ENCODE measurements at regions not wholly inside any gene's neighbourhood (a gene's known extent, or its start where the extent isn't known, plus 50 kb on each side); places are given as distances from the start of the nearest gene placed in this dataset.
"Not testable (repeated sequence)": the region's sequence is repeated elsewhere in the genome, so short reads cannot be mapped to it uniquely, and the experiment has no call there.

DNA sequence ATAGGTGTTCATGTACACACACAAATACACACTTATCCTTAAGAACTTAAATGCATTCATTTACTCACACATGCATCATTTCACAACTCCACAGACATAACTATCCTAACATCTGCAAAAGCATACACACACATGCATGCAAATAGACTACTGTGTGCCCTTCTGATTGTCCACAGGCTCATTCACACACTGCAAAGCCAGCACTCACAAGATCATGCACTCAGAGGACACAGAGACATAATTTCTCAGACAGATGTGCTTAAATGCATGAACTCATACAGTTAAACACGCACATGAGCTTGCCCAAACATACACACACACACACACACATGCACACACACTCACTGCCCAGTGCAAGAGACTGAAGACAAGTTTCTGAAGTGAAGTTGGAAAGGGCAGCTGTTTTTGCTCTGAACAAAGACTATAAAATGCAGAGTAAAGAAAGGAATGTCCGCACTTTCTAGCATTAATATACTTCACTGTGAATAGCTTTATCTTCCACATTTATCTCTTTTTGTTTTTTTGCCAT lies 1018.0 kb upstream of the HS3ST1 start:
- DNase-seq (ENCODE audit: low spot score), result no peak
- no peak overlapping the region for H3K27ac Mint-ChIP-seq (ENCODE audit: unreplicated experiment)
- H3K27me3 Mint-ChIP-seq (ENCODE audit: low read depth), result peaks cover 2% of the 10 kb centered on the region
- H3K4me1 Mint-ChIP-seq (ENCODE audit: low read depth), result no peaks in the 10 kb centered on the region
- H3K36me3 Mint-ChIP-seq (ENCODE audit: low read depth), result no peaks in the 10 kb centered on the region
- no peak overlapping the region for H3K4me3 Mint-ChIP-seq (ENCODE audit: unreplicated experiment)
- peaks cover 17% of the 10 kb centered on the region for H3K9me3 Mint-ChIP-seq (ENCODE audit: low read depth)
- TF ChIP-seq, protein P1, sequence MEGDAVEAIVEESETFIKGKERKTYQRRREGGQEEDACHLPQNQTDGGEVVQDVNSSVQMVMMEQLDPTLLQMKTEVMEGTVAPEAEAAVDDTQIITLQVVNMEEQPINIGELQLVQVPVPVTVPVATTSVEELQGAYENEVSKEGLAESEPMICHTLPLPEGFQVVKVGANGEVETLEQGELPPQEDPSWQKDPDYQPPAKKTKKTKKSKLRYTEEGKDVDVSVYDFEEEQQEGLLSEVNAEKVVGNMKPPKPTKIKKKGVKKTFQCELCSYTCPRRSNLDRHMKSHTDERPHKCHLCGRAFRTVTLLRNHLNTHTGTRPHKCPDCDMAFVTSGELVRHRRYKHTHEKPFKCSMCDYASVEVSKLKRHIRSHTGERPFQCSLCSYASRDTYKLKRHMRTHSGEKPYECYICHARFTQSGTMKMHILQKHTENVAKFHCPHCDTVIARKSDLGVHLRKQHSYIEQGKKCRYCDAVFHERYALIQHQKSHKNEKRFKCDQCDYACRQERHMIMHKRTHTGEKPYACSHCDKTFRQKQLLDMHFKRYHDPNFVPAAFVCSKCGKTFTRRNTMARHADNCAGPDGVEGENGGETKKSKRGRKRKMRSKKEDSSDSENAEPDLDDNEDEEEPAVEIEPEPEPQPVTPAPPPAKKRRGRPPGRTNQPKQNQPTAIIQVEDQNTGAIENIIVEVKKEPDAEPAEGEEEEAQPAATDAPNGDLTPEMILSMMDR (IDR thresholded peaks at IDR 0.05), result no peak

DNA sequence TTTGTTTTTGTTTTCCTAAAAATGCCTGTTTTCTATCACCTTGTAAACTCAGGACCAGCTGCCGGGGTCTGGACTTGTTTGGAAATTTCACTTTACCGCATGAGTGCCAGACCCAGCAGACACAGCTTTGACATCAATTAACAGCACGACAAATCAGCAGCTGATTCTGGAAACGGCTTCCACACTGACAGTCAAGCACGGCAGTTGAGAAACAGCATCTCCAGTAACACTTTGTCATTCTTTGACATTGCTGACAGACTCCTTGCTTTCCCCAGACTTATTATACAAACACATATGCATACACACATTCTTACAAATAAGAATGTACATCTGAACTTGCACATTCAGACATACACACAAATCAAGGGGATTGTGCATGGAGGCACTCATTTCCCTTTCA lies 1017.6 kb upstream of the HS3ST1 start:
- Mint-ChIP-seq H3K4me1 (ENCODE audit: low read depth) (no peaks in the 10 kb centered on the region), H3K9me3 (ENCODE audit: low read depth) (peaks cover 13% of the 10 kb centered on the region), H3K27me3 (ENCODE audit: low read depth) (peaks cover 2% of the 10 kb centered on the region), H3K4me3 (ENCODE audit: unreplicated experiment) (no peak overlapping the region), H3K36me3 (ENCODE audit: low read depth) (no peaks in the 10 kb centered on the region), H3K27ac (ENCODE audit: unreplicated experiment) (no peak overlapping the region)
- DNase-seq (ENCODE audit: low spot score), result no peak
- TF ChIP-seq, protein P1 (IDR thresholded peaks at IDR 0.05), result no peak

DNA sequence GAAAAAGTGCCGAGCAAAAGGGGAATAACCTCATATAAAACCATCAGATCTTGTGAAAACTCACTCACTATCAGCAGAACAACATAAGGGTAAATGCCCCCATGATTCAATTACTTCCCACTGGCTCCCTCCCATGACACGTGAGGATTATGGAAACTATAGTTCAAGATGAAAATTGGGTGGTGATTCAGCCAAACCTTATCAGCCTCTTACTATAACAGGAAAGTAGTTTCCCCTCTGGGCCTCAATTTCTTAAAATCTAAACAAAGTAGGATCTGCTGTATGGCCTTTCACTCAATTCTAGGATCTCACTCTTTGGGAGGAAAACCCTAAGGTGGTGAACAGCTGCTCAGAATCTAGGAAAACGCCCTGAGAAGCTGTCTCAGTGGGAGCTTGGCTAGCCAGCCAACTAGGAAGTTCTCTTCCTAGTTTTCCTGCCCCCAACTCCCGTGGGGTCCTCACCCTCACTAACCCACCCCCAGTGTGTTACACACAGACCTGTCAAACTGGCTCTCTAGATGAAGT lies 1017.1 kb upstream of the HS3ST1 start:
- Mint-ChIP-seq H3K27me3 (ENCODE audit: low read depth) (peaks cover 2% of the 10 kb centered on the region), H3K27ac (ENCODE audit: unreplicated experiment) (no peak overlapping the region), H3K4me1 (ENCODE audit: low read depth) (no peaks in the 10 kb centered on the region), H3K4me3 (ENCODE audit: unreplicated experiment) (no peak overlapping the region), H3K36me3 (ENCODE audit: low read depth) (no peaks in the 10 kb centered on the region), H3K9me3 (ENCODE audit: low read depth) (peaks cover 10% of the 10 kb centered on the region)
- no peak for DNase-seq (ENCODE audit: low spot score)
- TF ChIP-seq, protein P1 (IDR thresholded peaks at IDR 0.05), result no peak

DNA sequence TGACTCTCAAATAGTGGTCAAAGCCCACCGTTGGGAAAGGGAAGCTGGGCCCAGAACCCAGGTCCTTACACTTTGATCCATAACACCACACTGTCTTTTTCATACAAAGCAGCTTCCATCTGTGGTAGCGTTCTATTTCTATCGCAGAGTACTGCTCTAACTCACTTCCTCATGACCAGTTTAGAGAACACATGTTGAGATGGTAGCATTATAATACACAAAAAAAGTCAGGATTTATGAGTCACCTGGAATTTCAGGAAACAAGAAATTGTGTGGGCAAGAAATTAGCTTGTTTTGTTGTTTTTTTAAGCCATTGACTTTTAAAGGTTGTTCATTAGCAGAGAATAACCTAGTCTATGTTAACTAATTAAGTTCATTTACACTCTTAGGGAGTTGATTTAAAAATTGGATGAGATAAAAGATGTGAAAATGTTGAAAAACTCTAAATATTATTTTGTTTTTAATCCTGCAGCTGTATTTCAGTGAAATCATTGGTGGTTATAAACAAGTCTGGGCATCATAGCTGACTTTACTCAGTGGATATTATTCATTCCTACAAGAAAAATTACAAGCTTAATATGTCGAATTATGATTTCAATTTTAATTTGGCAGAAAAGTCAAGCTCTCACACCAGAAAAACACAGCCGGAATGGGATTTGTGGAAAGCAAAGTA lies 1011.1 kb upstream of the HS3ST1 start:
- Mint-ChIP-seq H3K27me3 (ENCODE audit: low read depth) (no peaks in the 10 kb centered on the region), H3K4me3 (ENCODE audit: unreplicated experiment) (no peak overlapping the region), H3K27ac (ENCODE audit: unreplicated experiment) (no peak overlapping the region), H3K4me1 (ENCODE audit: low read depth) (no peaks in the 10 kb centered on the region), H3K36me3 (ENCODE audit: low read depth) (no peaks in the 10 kb centered on the region), H3K9me3 (ENCODE audit: low read depth) (peaks cover under 1% of the 10 kb centered on the region)
- no peak for DNase-seq (ENCODE audit: low spot score)
- TF ChIP-seq, protein P1 (IDR thresholded peaks at IDR 0.05), result no peak

DNA sequence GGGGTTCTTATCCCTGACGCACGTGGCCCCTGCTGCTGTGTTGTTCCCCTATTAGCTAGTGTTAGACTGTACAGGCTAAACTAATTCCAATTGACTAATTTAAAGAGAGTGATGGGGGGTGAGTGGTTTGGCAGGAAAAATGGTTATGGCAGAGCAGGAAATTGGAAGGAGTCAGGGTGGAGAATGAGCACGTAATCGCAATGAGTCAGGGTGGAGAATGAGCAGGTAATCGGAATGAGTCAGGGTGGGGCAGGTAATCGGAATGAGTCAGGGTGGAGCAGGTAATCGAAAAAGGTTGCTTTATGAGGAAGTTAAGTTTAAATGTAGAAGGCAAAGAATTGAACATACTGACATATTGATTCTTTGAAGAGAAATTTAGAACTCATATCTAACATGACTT lies 1002.6 kb upstream of the HS3ST1 start:
- DNase-seq (ENCODE audit: low spot score); H3K27ac Mint-ChIP-seq (ENCODE audit: unreplicated experiment); H3K9me3 Mint-ChIP-seq (ENCODE audit: low read depth); H3K27me3 Mint-ChIP-seq (ENCODE audit: low read depth); H3K4me1 Mint-ChIP-seq (ENCODE audit: low read depth); H3K36me3 Mint-ChIP-seq (ENCODE audit: low read depth); H3K4me3 Mint-ChIP-seq (ENCODE audit: unreplicated experiment): not testable (repeated sequence)

DNA sequence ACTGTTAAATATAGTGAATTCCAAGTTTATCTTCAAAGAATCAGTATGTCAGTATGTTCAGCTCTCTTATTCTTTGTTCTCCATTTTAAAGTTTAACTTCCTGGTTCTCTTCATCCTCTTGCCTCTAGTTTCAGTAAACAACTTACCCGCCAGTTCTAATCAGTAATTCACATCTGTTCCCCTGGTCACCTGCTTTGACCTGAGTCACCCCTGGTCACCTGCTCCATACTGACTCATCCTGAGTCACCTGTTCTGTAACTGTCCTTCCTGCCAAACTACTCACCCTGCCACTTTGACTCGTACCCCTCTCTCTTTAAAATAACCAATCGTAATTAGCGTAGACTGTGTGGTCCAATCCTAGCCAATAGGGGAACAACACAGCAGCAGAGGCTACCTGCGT lies 992.7 kb upstream of the HS3ST1 start:
- no peaks in the 10 kb centered on the region for H3K4me1 Mint-ChIP-seq (ENCODE audit: low read depth)
- H3K9me3 Mint-ChIP-seq (ENCODE audit: low read depth), result peaks cover 4% of the 10 kb centered on the region
- TF ChIP-seq, protein P1 (IDR thresholded peaks at IDR 0.05), result no peak
- no peak for DNase-seq (ENCODE audit: low spot score)
- H3K36me3 Mint-ChIP-seq (ENCODE audit: low read depth), result no peaks in the 10 kb centered on the region
- H3K4me3 Mint-ChIP-seq (ENCODE audit: unreplicated experiment), result no peak overlapping the region
- no peak overlapping the region for H3K27ac Mint-ChIP-seq (ENCODE audit: unreplicated experiment)
- H3K27me3 Mint-ChIP-seq (ENCODE audit: low read depth), result peaks cover 4% of the 10 kb centered on the region

All from chondrocyte (in vitro differentiated cells).